OCI-LY7 (cell line): ENCODE measurements at regions not wholly inside any gene's neighbourhood (a gene's known extent, or its start where the extent isn't known, plus 50 kb on each side); places are given as distances from the start of the nearest gene placed in this dataset.

ENCODE experiments used
- BruUV-seq: library from RNA; stranded (reverse); fragments of 400-500 nt; replicated peaks from 2 replicates; lab custom pipeline; 2021; lab: Mats Ljungman, UMichigan
- CTCF ChIA-PET: fragments of 300-600 bp; sonication (Branson Sonifier 250); formaldehyde crosslinking; loops from one replicate; lab custom pipeline; 2022; ENCODE audit warnings: antibody characterized with exemption; ENCODE audit not compliant: unreplicated experiment; lab: Charles Lee
- POLR2A ChIA-PET: fragments of 300-600 bp; sonication (Branson Sonifier 250); formaldehyde crosslinking; loops from one replicate; lab custom pipeline; 2022; ENCODE audit warnings: antibody characterized with exemption; lab: Charles Lee
- DNase-seq: peaks from one replicate; pipeline ENCODE4 v3.0.0-alpha.2; 2015; ENCODE audit warnings: low spot score
- H2AFZ ChIP-seq: fragments of 200-600 bp; sonication (generic), shearing (Covaris generic); 2 replicates; pipeline ENCODE4 v1.6.1; 2014; ENCODE audit warnings: mild to moderate bottlenecking, antibody characterized with exemption, low read length, moderate library complexity
- H3K27ac ChIP-seq: fragments of 200-600 bp; sonication (generic); 2 replicates; pipeline ENCODE4 v1.5.1; 2014; ENCODE audit warnings: mixed run types, low read depth, mild to moderate bottlenecking, moderate library complexity, low read length, inconsistent platforms; ENCODE audit not compliant: poor library complexity, severe bottlenecking
- H3K36me3 ChIP-seq: fragments of 200-600 bp; sonication (generic); 2 replicates; pipeline ENCODE4 v1.6.1; 2014; ENCODE audit warnings: mild to moderate bottlenecking, antibody characterized with exemption, low read length, moderate library complexity, mixed read lengths; ENCODE audit not compliant: insufficient read depth
- H3K4me1 ChIP-seq: fragments of 200-600 bp; sonication (generic); 2 replicates; pipeline ENCODE4 v1.5.1; 2014; ENCODE audit warnings: mild to moderate bottlenecking, low read length; ENCODE audit not compliant: insufficient read depth, poor library complexity, severe bottlenecking
- H3K4me2 ChIP-seq: fragments of 200-600 bp; sonication (generic); 2 replicates; pipeline ENCODE4 v1.6.1; 2014; ENCODE audit warnings: mild to moderate bottlenecking, low read length
- H3K4me3 ChIP-seq: fragments of 200-600 bp; sonication (generic); 2 replicates; pipeline ENCODE4 v1.5.1; 2014; ENCODE audit warnings: mild to moderate bottlenecking, low read depth, low read length; ENCODE audit not compliant: poor library complexity, severe bottlenecking
- H3K79me2 ChIP-seq: fragments of 200-600 bp; sonication (generic); 2 replicates; pipeline ENCODE4 v1.6.1; 2016; ENCODE audit warnings: low read depth, mild to moderate bottlenecking, low read length, moderate library complexity, mixed read lengths; ENCODE audit not compliant: insufficient read depth
- H3K9me2 ChIP-seq: fragments of 200-600 bp; sonication (generic); 2 replicates; pipeline ENCODE4 v1.6.1; 2016; ENCODE audit warnings: mild to moderate bottlenecking, low read length, mixed read lengths; ENCODE audit not compliant: insufficient read depth
- H3K9me3 ChIP-seq: fragments of 200-600 bp; sonication (generic); 2 replicates; pipeline ENCODE4 v1.6.1; 2014; ENCODE audit warnings: mild to moderate bottlenecking, mixed run types, low read length, mixed read lengths
- H4K20me1 ChIP-seq: fragments of 200-600 bp; sonication (generic); 2 replicates; pipeline ENCODE4 v1.6.1; 2014; ENCODE audit warnings: mild to moderate bottlenecking, antibody characterized with exemption, low read length, moderate library complexity, mixed read lengths; ENCODE audit not compliant: insufficient read depth
- CTCF ChIP-seq: fragments of 200-600 bp; sonication (generic); conservative IDR thresholded peaks from 2 replicates; pipeline ENCODE4 v1.5.1; 2014; ENCODE audit warnings: mild to moderate bottlenecking, antibody characterized with exemption, low read length, moderate library complexity, mixed read lengths
- EZH2phosphoT487 ChIP-seq: fragments of 200-600 bp; sonication (generic); IDR thresholded peaks from 2 replicates; pipeline ENCODE4 v1.6.1; 2018; ENCODE audit warnings: low read depth, borderline replicate concordance, mild to moderate bottlenecking, mixed run types, antibody characterized with exemption, low read length, moderate library complexity, mixed read lengths
- intact Hi-C: fragments of 100-400 bp; cut with micrococcal nuclease; formaldehyde crosslinking; loops from one replicate; pipeline ENCODE4 v1.10.0; 2022; ENCODE audit not compliant: unreplicated experiment

GRCh38 chr4:167973513-167973912 lies 118.8 kb upstream of the ANXA10 start:
- ChIA-PET CTCF (no interaction called here), POLR2A (interaction anchor here (0.6 to 1.0 kb wide), 2 partner anchors 19 to 31 kb away, joined by 3 read pairs; no protein-coding TSS in a partner anchor)
- Histone ChIP-seq H3K9me3 (no peaks in the 10 kb centered on the region), H3K27ac (no peak overlapping the region), H3K79me2 (no peaks in the 10 kb centered on the region), H3K4me3 (no peak overlapping the region), H3K36me3 (no peaks in the 10 kb centered on the region), H2AFZ (no peak overlapping the region), H3K4me2 (no peak overlapping the region), H4K20me1 (no peaks in the 10 kb centered on the region), H3K4me1 (no peaks in the 10 kb centered on the region), H3K9me2 (no peaks in the 10 kb centered on the region)
- intact Hi-C loops, result no loop called here
- BruUV-seq, result no TSS peak
- no peak for DNase-seq
- no peak for TF ChIP-seq EZH2phosphoT487
- TF ChIP-seq CTCF, result no peak

GRCh38 chr4:167985565-167985964 lies 106.8 kb upstream of the ANXA10 start:
- TF ChIP-seq EZH2phosphoT487 (no peak), CTCF (no peak)
- H3K4me1 ChIP-seq, result no peaks in the 10 kb centered on the region
- no peaks in the 10 kb centered on the region for H4K20me1 ChIP-seq
- H3K9me3 ChIP-seq, result no peaks in the 10 kb centered on the region
- BruUV-seq, result no TSS peak
- H3K27ac ChIP-seq, result no peak overlapping the region
- POLR2A ChIA-PET, result interaction anchor here (1.0 kb wide), 1 partner anchor 50 kb away, joined by 6 read pairs; no protein-coding TSS in a partner anchor
- H3K79me2 ChIP-seq, result no peaks in the 10 kb centered on the region
- no peak for DNase-seq
- no peak overlapping the region for H3K4me2 ChIP-seq
- H3K4me3 ChIP-seq, result no peak overlapping the region
- no peaks in the 10 kb centered on the region for H3K9me2 ChIP-seq
- no peaks in the 10 kb centered on the region for H3K36me3 ChIP-seq
- intact Hi-C loops, result no loop called here
- CTCF ChIA-PET, result no interaction called here
- no peak overlapping the region for H2AFZ ChIP-seq

GRCh38 chr4:167986044-167986443 lies 106.3 kb upstream of the ANXA10 start:
- Histone ChIP-seq H3K27ac (no peak overlapping the region), H4K20me1 (no peaks in the 10 kb centered on the region), H3K4me1 (no peaks in the 10 kb centered on the region), H3K79me2 (no peaks in the 10 kb centered on the region), H3K9me3 (no peaks in the 10 kb centered on the region), H3K4me3 (no peak overlapping the region), H3K4me2 (no peak overlapping the region), H3K9me2 (no peaks in the 10 kb centered on the region), H3K36me3 (no peaks in the 10 kb centered on the region), H2AFZ (no peak overlapping the region)
- BruUV-seq, result no TSS peak
- ChIA-PET POLR2A (interaction anchor here (1.0 kb wide), 1 partner anchor 51 kb away, joined by 6 read pairs; no protein-coding TSS in a partner anchor), CTCF (no interaction called here)
- TF ChIP-seq CTCF (no peak), EZH2phosphoT487 (no peak)
- intact Hi-C loops, result no loop called here
- DNase-seq, result no peak
